Stimulated activated CD8-positive, alpha-beta memory T cell treated with anti-CD3 and anti-CD28 coated beads, Interleukin-12 subunit alpha, Interleukin-12 subunit beta, amount 100 ng/mL, for 24 hours (primary cell): ENCODE measurements at regions not wholly inside any gene's neighbourhood (a gene's known extent, or its start where the extent isn't known, plus 50 kb on each side); places are given as distances from the start of the nearest gene placed in this dataset.

Experiments
- DNase-seq: peaks from one replicate; pipeline ENCODE4 v3.0.0-alpha.2; 2020; ENCODE audit errors: extremely low read depth

- DNase-seq = no peak
These were observed 336.8 kb upstream of the SALL1 start for GRCh38 chr16:51487880-51488279.

GRCh38 chr16:51474414-51475091 lies 323.5 kb upstream of the SALL1 start:
- DNase-seq = no peak

GRCh38 chr16:51473091-51473490 lies 322.0 kb upstream of the SALL1 start:
- DNase-seq = no peak

GRCh38 chr16:51470492-51470891 lies 319.4 kb upstream of the SALL1 start:
- DNase-seq = no peak

- no peak for DNase-seq
These were observed 313.9 kb upstream of the SALL1 start for GRCh38 chr16:51464996-51465395.

GRCh38 chr16:51461255-51461654 lies 310.2 kb upstream of the SALL1 start:
- no peak for DNase-seq

- DNase-seq = no peak
These were observed 307.5 kb upstream of the SALL1 start for GRCh38 chr16:51458356-51459140.

GRCh38 chr16:51457775-51458174 lies 306.7 kb upstream of the SALL1 start:
- no peak for DNase-seq

- DNase-seq = no peak
These were observed 304.3 kb upstream of the SALL1 start for GRCh38 chr16:51455398-51455797.

- no peak for DNase-seq
These were observed 302.2 kb upstream of the SALL1 start for GRCh38 chr16:51453251-51453650.

- no peak for DNase-seq
These were observed 299.8 kb upstream of the SALL1 start for GRCh38 chr16:51450909-51451308.

GRCh38 chr16:51450376-51450775 lies 299.3 kb upstream of the SALL1 start:
- DNase-seq = no peak

GRCh38 chr16:51449441-51449840 lies 298.4 kb upstream of the SALL1 start:
- no peak for DNase-seq

GRCh38 chr16:51445250-51445649 lies 294.2 kb upstream of the SALL1 start:
- no peak for DNase-seq

- DNase-seq = no peak
These were observed 292.9 kb upstream of the SALL1 start for GRCh38 chr16:51443934-51444333.

GRCh38 chr16:51442141-51442870 lies 291.2 kb upstream of the SALL1 start:
- no peak for DNase-seq

GRCh38 chr16:51440131-51440889 lies 289.2 kb upstream of the SALL1 start:
- DNase-seq = no peak

GRCh38 chr16:51439271-51439670 lies 288.2 kb upstream of the SALL1 start:
- DNase-seq = no peak

- no peak for DNase-seq
These were observed 285.7 kb upstream of the SALL1 start for GRCh38 chr16:51436742-51437141.

- DNase-seq = no peak
These were observed 283.6 kb upstream of the SALL1 start for GRCh38 chr16:51434567-51435198.

GRCh38 chr16:51433599-51433998 lies 282.5 kb upstream of the SALL1 start:
- no peak for DNase-seq
